Rectal smooth muscle tissue (tissue), 1 donor: ENCODE measurements at regions not wholly inside any gene's neighbourhood (a gene's known extent, or its start where the extent isn't known, plus 50 kb on each side); places are given as distances from the start of the nearest gene placed in this dataset.

ENCODE experiments used
- H3K27ac ChIP-seq: one replicate; pipeline ENCODE4 v1.7.0; 2013; ENCODE audit warnings: low read depth, low read length, inconsistent platforms
- H3K27me3 ChIP-seq: one replicate; pipeline ENCODE4 v1.7.0; 2013; ENCODE audit warnings: low read length; ENCODE audit not compliant: control insufficient read depth, insufficient read depth
- H3K36me3 ChIP-seq: one replicate; pipeline ENCODE4 v1.7.0; 2013; ENCODE audit warnings: low read length; ENCODE audit not compliant: control insufficient read depth, insufficient read depth
- H3K4me1 ChIP-seq: one replicate; pipeline ENCODE4 v1.7.0; 2013; ENCODE audit warnings: low read length; ENCODE audit not compliant: control insufficient read depth, insufficient read depth
- H3K4me3 ChIP-seq: one replicate; pipeline ENCODE4 v1.7.0; 2013; ENCODE audit warnings: low read length
- H3K9ac ChIP-seq: one replicate; pipeline ENCODE4 v1.7.0; 2013; ENCODE audit warnings: low read length

- H3K4me3 ChIP-seq = no peak overlapping the region
- H3K4me1 ChIP-seq = no peaks in the 10 kb centered on the region
- no peaks in the 10 kb centered on the region for H3K27me3 ChIP-seq
- H3K9ac ChIP-seq = no peak overlapping the region
- H3K27ac ChIP-seq = no peak overlapping the region
- H3K36me3 ChIP-seq = no peaks in the 10 kb centered on the region
Measured at GRCh38 chr1:209455661-209456358, 127.7 kb upstream of the CAMK1G start.

GRCh38 chr1:209456878-209457277 is 126.6 kb upstream of the CAMK1G start:
- Histone ChIP-seq H3K27ac (no peak overlapping the region), H3K4me1 (no peaks in the 10 kb centered on the region), H3K4me3 (no peak overlapping the region), H3K36me3 (no peaks in the 10 kb centered on the region), H3K9ac (no peak overlapping the region), H3K27me3 (no peaks in the 10 kb centered on the region)

GRCh38 chr1:209457401-209458125 is 126.0 kb upstream of the CAMK1G start:
- no peak overlapping the region for H3K9ac ChIP-seq
- no peaks in the 10 kb centered on the region for H3K36me3 ChIP-seq
- no peak overlapping the region for H3K27ac ChIP-seq
- no peak overlapping the region for H3K4me3 ChIP-seq
- no peaks in the 10 kb centered on the region for H3K27me3 ChIP-seq
- no peaks in the 10 kb centered on the region for H3K4me1 ChIP-seq

GRCh38 chr1:209458921-209459320 is 124.6 kb upstream of the CAMK1G start:
- Histone ChIP-seq H3K4me3 (no peak overlapping the region), H3K27ac (no peak overlapping the region), H3K9ac (no peak overlapping the region), H3K36me3 (no peaks in the 10 kb centered on the region), H3K27me3 (no peaks in the 10 kb centered on the region), H3K4me1 (no peaks in the 10 kb centered on the region)

GRCh38 chr1:209461168-209461567 is 122.3 kb upstream of the CAMK1G start:
- H3K9ac ChIP-seq = no peak overlapping the region
- no peak overlapping the region for H3K27ac ChIP-seq
- H3K4me1 ChIP-seq = no peaks in the 10 kb centered on the region
- no peaks in the 10 kb centered on the region for H3K27me3 ChIP-seq
- H3K36me3 ChIP-seq = no peaks in the 10 kb centered on the region
- no peak overlapping the region for H3K4me3 ChIP-seq

- Histone ChIP-seq H3K4me3 (no peak overlapping the region), H3K4me1 (no peaks in the 10 kb centered on the region), H3K27ac (no peak overlapping the region), H3K36me3 (no peaks in the 10 kb centered on the region), H3K9ac (no peak overlapping the region), H3K27me3 (no peaks in the 10 kb centered on the region)
Measured at GRCh38 chr1:209462433-209462832, 121.1 kb upstream of the CAMK1G start.

GRCh38 chr1:209463441-209463840 is 120.1 kb upstream of the CAMK1G start:
- H3K27ac ChIP-seq = no peak overlapping the region
- no peaks in the 10 kb centered on the region for H3K4me1 ChIP-seq
- no peak overlapping the region for H3K9ac ChIP-seq
- no peaks in the 10 kb centered on the region for H3K27me3 ChIP-seq
- no peaks in the 10 kb centered on the region for H3K36me3 ChIP-seq
- no peak overlapping the region for H3K4me3 ChIP-seq

- Histone ChIP-seq H3K27ac (no peak overlapping the region), H3K4me1 (no peaks in the 10 kb centered on the region), H3K9ac (no peak overlapping the region), H3K4me3 (no peak overlapping the region), H3K27me3 (no peaks in the 10 kb centered on the region), H3K36me3 (no peaks in the 10 kb centered on the region)
Measured at GRCh38 chr1:209473025-209473424, 110.5 kb upstream of the CAMK1G start.

GRCh38 chr1:209480345-209480744 is 103.2 kb upstream of the CAMK1G start:
- Histone ChIP-seq H3K27ac (no peak overlapping the region), H3K4me1 (no peaks in the 10 kb centered on the region), H3K36me3 (no peaks in the 10 kb centered on the region), H3K9ac (no peak overlapping the region), H3K27me3 (no peaks in the 10 kb centered on the region), H3K4me3 (no peak overlapping the region)

- Histone ChIP-seq H3K4me3 (no peak overlapping the region), H3K36me3 (no peaks in the 10 kb centered on the region), H3K9ac (no peak overlapping the region), H3K27me3 (no peaks in the 10 kb centered on the region), H3K27ac (no peak overlapping the region), H3K4me1 (no peaks in the 10 kb centered on the region)
Measured at GRCh38 chr1:209483691-209484090, 99.8 kb upstream of the CAMK1G start.

- Histone ChIP-seq H3K36me3 (no peaks in the 10 kb centered on the region), H3K27me3 (no peaks in the 10 kb centered on the region), H3K4me1 (no peaks in the 10 kb centered on the region), H3K4me3 (no peak overlapping the region), H3K27ac (no peak overlapping the region), H3K9ac (no peak overlapping the region)
Measured at GRCh38 chr1:209484429-209484828, 99.1 kb upstream of the CAMK1G start.

GRCh38 chr1:209485167-209485566 is 98.3 kb upstream of the CAMK1G start:
- Histone ChIP-seq H3K27me3 (no peaks in the 10 kb centered on the region), H3K36me3 (no peaks in the 10 kb centered on the region), H3K27ac (no peak overlapping the region), H3K9ac (no peak overlapping the region), H3K4me3 (no peak overlapping the region), H3K4me1 (no peaks in the 10 kb centered on the region)

- Histone ChIP-seq H3K9ac (no peak overlapping the region), H3K4me1 (no peaks in the 10 kb centered on the region), H3K27me3 (no peaks in the 10 kb centered on the region), H3K36me3 (no peaks in the 10 kb centered on the region), H3K27ac (no peak overlapping the region), H3K4me3 (no peak overlapping the region)
Measured at GRCh38 chr1:209485751-209486150, 97.8 kb upstream of the CAMK1G start.
